H7 (cell line): ENCODE measurements at regions not wholly inside any gene's neighbourhood (a gene's known extent, or its start where the extent isn't known, plus 50 kb on each side); places are given as distances from the start of the nearest gene placed in this dataset.

Experiments used
- DNase-seq: peaks from one replicate; pipeline ENCODE4 v3.0.0; 2012
- H3K27me3 ChIP-seq: 2 replicates; pipeline ENCODE4 v1.6.0; 2011; ENCODE audit warnings: mild to moderate bottlenecking, low read length; ENCODE audit not compliant: control insufficient read depth, insufficient read depth
- H3K36me3 ChIP-seq: replicated peaks from 2 replicates; pipeline ENCODE4 v1.5.1; 2011; ENCODE audit warnings: low read length; ENCODE audit not compliant: control insufficient read depth, insufficient read depth
- H3K4me3 ChIP-seq: 2 replicates; pipeline ENCODE4 v1.5.1; 2011; ENCODE audit warnings: low read depth, mild to moderate bottlenecking, control low read depth, low read length, moderate library complexity; ENCODE audit not compliant: insufficient read depth

DNA sequence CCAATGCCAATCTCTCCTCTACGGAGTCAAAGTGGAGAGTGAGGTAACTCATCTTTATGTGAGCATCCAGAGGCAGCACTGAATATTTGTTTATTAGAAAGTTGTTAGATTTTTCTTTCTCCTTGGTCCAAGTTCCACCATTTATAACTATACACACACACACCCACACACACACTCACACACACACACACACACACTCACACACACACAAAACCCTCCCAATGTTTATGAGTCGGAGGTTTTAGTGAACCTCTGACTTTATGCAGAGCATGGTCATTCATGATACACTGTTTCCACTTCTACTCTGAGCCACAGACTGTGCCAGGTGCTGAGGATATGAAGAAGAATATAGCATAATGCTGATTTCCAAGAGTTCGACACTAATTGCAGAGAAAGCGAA is 132.9 kb upstream of the CCDC68 start:
- no peaks in the 10 kb centered on the region for H3K27me3 ChIP-seq
- H3K36me3 ChIP-seq = no peaks in the 10 kb centered on the region
- DNase-seq = no peak
- no peak overlapping the region for H3K4me3 ChIP-seq

DNA sequence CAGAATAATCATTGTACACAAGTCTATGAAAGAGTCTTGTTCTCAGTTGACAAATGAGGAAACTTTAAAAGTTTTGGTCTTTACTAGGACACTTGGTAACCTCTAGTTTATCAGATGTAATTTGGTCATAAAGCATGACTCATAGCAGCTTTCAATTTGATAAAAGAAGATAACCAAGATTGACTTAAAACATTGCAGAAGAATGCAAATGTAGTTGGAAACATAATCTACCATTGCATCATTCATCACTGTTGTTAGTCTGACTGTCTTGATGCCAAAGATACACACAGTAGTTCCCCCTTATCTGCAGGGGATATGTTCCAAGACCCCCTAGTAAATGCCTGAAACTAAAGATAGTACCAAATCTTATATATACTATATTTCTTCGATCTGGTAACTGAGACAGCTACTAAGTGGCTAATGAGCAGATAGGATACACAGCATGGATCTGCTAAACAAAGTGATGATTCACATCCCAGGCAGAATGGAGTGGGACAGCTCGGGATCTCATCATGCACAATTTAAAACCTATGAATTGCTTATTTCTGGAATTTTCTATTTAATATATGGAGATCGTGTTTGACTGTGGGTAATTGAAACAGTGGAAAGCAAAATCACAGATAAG is 131.4 kb upstream of the CCDC68 start:
- no peaks in the 10 kb centered on the region for H3K36me3 ChIP-seq
- H3K27me3 ChIP-seq = no peaks in the 10 kb centered on the region
- DNase-seq = no peak

DNA sequence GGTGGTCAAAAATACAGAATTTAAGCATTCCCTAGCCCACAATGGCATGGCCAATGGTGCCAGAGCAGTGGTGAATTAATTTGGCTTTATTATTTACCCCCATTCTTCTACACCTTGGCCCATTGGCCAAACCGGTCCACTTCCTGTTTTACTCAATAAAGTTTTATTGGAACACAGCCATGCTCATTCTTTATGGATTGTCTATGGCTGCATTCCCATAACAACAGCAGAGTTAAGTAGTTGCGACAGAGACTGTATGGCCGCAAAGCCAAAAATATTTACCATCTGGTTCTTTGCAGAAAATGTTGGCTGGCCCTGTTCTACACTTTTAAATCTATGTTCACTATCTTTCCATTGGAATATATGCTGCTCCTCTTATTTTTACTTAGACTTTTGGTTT is 130.3 kb upstream of the CCDC68 start:
- Histone ChIP-seq H3K36me3 (no peaks in the 10 kb centered on the region), H3K27me3 (no peaks in the 10 kb centered on the region), H3K4me3 (no peak overlapping the region)
- no peak for DNase-seq

More for the DNA sequence above, 131.4 kb upstream of the CCDC68 start:
- H3K4me3 ChIP-seq = no peak overlapping the region

DNA sequence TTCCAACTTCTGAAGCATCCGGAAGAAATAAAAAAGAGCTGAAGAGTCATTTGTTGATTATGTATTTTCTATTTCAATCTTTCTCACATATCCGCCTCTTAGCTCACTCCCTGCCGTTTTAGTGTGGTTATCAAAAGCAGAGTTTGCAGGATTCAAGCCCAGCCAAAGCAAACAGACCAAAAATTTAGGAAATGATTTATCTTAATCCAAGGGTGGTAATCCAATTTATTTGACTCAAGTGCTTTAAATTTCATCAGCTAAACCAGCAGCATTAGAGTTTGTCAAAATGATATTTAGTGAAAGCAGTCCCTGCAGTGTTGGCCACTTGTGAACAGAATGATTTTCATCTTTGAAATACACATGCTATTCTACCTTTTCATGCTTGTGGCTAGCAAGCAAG is 129.3 kb upstream of the CCDC68 start:
- no peak for DNase-seq
- Histone ChIP-seq H3K36me3 (no peaks in the 10 kb centered on the region), H3K27me3 (no peaks in the 10 kb centered on the region), H3K4me3 (no peak overlapping the region)

DNA sequence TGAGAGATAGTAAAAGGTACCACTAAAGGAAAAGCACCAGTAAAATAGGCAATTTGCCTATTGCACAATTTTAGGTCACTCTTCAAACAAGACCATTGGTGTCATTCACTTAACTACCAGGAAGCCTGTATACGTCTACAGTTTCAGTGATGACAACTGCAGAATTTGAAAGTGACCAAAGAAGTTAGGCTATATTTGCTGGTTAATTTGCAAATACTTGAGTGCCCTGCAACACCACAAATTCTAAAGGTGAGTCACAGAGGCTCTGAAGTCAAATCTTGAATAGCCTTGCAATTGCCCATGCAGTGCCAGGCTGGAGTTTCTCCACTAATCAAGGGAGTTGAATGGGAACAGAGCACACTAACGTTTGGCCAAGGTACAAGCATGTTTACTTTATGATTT is 128.7 kb upstream of the CCDC68 start:
- Histone ChIP-seq H3K4me3 (no peak overlapping the region), H3K36me3 (no peaks in the 10 kb centered on the region), H3K27me3 (no peaks in the 10 kb centered on the region)
- no peak for DNase-seq

DNA sequence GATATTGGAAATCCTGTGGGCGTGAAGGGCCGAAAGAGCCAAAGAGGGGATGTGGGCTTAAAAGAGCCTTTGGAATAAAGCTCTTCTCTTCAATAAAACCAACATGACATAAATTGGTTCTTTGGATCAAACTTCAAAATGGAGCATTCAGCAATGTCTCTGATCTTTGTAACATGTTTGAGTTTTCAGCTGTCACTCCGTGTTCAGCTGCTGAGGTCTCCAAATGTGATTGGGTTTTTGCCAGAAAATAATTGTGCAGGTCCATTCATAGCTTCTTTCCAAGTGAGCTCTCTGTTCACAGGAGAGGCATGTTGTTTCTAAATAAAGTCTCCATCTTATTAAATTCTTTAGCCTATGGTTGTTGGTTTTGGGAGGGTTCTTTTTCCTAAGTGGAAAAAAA is 127.6 kb upstream of the CCDC68 start:
- H3K36me3 ChIP-seq = no peaks in the 10 kb centered on the region
- no peak overlapping the region for H3K4me3 ChIP-seq
- DNase-seq = no peak
- H3K27me3 ChIP-seq = no peaks in the 10 kb centered on the region

DNA sequence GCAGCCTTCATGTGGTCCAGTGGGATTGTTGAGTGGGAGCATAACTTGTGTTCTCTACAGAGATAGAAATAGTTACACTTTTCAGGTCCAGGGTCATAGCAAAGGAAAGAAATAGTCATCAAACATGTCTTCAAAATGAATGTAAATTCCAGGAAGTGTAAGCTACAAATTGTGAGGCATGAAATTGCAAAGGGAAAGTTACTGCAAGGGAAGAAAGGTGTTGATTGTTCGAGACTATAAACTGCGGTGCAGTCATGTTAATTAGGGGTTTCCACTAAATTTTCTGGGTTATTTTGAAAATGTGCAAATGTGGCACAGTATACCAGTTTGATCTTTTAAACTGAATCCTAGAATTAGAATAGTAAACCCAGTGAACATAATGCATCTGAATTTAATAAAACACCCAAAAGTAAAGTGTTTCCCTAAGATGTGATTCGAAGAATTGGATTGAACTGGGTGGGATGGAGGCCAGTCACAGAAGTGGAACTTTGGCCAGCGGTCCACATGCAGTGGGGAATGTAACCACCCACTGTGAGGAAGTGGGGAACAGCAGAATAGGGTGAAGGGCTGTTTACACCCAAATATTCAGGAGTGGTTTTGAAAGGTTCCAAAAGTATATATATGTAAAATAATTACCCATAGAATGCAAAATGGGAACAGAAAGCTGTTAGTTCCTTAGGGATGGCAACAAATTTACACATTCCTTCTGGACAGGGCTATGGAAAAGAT is 126.5 kb upstream of the CCDC68 start:
- no peak for DNase-seq

DNA sequence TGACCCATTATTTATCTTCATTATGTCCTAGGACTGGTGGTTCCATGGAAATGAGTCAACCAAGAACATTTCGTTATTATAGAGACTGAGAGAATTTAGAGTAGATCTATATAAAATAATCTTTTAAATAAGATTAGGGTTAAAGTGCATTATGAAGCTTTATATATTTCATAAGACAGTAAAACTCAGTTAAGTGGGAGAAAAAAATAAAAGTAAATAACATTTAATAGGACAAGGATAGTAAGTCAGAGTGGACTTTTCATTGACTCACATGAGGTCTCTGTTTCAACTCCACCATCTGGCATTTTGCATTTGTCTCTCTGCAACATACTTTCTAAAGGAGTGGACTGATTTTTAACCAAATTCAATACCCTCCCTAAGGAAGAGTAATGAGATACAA is 125.3 kb upstream of the CCDC68 start:
- no peak for DNase-seq
- Histone ChIP-seq H3K27me3 (no peaks in the 10 kb centered on the region), H3K36me3 (no peaks in the 10 kb centered on the region), H3K4me3 (no peak overlapping the region)

More for the DNA sequence above, 126.5 kb upstream of the CCDC68 start:
- Histone ChIP-seq H3K27me3 (no peaks in the 10 kb centered on the region), H3K36me3 (no peaks in the 10 kb centered on the region), H3K4me3 (no peak overlapping the region)

DNA sequence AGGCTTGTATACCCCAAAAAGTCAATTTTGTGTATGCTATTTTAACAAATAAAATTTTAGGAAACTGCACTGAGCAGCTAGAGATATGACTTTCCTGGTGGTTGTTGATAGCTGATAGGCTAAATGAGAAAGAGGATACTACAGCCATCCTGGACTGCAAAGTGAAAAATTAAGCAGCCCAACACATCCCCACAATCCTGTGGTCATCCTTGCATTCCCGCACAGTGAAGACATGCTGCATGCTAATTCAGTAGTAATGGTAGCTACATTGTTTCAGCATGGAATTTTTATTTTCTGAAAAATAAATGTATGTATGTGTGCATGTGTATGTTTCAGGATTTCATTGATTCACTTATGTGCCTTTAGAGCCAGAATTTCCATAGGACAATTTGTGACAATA is 124.2 kb upstream of the CCDC68 start:
- Histone ChIP-seq H3K27me3 (no peaks in the 10 kb centered on the region), H3K4me3 (no peak overlapping the region), H3K36me3 (no peaks in the 10 kb centered on the region)
- no peak for DNase-seq

DNA sequence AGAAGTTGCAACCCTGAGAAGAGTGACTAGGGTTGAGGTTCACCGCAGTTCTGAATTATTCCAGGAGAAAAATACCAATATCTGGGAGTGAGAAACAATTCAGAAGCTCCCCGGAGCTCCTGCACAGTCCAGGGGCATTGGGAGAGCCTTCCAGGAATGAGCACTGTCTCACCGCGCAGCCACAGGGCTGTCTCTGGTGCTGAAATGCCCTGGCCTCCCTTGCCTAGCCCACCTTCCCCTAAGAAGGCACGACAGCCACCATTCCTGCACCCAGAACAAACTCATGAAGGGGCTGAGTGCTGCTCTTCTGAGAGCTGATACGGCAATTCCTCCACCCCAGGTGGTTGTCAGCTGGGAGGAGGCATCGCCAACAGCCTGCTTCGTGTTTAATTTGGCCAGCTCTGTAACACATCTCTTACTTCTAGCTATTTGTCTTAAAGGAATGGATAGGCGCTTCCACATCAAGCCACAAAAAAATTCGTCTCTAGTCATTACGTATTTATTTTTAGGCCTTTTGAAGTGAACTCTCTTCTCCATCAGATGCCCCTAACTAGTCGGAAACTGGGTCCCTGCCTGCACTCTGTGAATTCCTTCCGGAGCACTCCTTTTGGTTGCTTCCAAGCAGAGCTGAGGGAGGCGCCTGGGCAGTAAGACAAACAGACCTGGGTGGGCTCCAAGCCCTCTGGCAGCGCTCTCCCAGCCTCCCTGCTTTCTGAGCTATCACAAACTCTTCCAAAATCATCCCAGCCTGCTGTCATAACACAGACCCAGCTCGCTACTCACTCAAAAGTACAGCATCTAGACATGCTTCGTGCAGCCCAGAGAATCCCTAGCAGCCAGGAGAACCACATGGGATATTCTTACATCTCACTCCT is 120.5 kb upstream of the CCDC68 start:
- no peak for DNase-seq
- Histone ChIP-seq H3K27me3 (no peaks in the 10 kb centered on the region), H3K4me3 (no peak overlapping the region), H3K36me3 (no peaks in the 10 kb centered on the region)

DNA sequence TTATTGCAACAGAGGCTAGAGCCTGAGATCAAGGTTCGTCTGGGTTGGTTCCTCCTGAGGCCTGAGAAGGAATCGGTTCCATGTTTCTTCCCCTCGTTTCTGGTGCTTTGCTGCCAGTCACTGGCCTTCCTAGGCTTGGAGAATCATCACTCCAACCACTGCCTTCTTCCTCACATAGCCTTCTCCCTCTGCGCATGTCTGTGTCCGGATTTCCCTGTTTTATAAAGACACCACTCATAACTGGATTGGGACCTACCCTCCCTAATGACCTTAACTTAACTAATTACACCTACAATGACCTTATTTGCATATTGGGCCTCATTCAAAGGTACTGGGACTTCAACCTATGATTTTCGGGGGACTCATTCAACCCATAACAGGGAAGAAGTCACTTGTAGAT is 119.8 kb upstream of the CCDC68 start:
- DNase-seq = no peak
- Histone ChIP-seq H3K4me3 (no peak overlapping the region), H3K36me3 (no peaks in the 10 kb centered on the region), H3K27me3 (no peaks in the 10 kb centered on the region)

DNA sequence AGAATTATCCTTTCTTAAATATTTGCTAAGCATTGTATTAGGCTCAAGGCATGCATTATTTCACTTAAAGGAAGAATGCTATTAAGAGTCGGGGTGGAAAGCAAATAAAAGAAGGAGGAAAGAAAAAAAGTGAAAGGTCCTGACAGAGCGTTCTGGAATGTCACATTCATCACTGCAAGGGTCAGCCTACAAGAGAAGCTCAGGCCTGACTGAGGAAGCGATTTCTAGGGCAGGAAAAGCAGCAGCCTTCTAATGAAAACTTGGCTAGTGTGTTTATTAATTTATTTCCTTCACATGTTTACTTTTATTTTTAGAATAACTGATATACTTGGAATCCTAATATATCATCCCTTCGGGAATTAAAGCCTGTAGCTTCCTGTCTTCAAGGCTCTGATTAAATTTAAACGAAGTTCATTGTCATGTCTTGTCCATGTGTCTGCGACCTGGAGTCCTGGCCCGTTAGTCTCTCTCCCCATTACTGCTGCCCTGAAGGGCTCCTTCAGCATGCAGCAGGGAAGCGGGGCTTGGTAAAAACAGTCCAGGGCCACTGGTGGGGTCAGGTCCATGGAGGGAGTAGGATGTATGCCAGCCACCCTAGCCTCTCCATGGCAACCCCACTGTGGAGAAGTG is 119.2 kb upstream of the CCDC68 start:
- Histone ChIP-seq H3K27me3 (no peaks in the 10 kb centered on the region), H3K4me3 (no peak overlapping the region)
- no peak for DNase-seq

DNA sequence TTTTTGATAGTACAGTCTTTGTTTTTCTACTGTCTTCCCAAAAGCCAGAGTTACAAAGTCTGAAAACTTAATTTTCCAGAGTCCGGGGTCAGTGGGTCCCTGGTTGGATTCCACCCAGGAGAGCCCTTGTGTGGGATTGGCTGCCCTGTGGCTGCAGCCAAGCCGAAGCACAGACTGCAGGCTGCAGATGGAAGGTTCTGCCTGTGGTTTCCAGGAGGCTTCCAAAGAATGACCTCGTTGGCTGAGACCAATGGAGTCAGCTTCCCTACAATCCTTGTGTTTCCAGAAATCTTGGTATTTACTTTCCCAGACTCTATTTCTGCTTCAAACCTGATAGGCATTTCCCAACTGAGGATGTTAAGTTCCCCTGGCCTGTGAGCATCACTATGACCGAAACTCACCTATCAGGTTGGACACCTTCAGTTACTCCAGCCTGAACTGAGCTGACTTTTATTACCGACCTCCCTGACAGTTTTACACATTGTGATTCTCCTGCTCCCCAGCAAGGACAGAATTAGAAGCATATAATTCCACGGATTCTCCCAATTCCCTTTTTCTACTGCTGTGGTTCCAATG is 117.5 kb upstream of the CCDC68 start:
- no peak overlapping the region for H3K4me3 ChIP-seq
- H3K27me3 ChIP-seq = no peaks in the 10 kb centered on the region
- DNase-seq = no peak
- no peaks in the 10 kb centered on the region for H3K36me3 ChIP-seq

More for the DNA sequence above, 119.2 kb upstream of the CCDC68 start:
- no peaks in the 10 kb centered on the region for H3K36me3 ChIP-seq

DNA sequence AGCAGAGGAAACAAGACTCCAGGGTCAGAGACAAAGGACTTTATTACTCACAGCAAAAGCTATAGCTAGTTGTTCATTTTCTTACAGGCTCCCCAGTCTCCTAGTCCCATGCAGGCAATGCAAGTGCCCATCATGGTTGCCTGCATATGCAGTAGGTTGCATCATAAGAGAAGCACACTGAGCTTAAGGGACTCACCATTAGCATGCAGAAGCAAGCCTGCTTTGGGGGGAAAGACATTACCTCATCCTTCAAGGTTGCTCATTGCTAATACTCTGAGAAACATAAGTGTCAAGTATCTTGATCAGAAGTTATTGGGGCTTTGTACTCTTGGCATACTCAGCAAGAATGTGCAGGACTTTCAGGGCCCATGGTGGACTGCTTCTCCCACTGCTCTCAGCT is 114.6 kb upstream of the CCDC68 start:
- no peaks in the 10 kb centered on the region for H3K27me3 ChIP-seq
- H3K36me3 ChIP-seq = no peaks in the 10 kb centered on the region
- no peak for DNase-seq
- no peak overlapping the region for H3K4me3 ChIP-seq
